Stimulated activated CD4-positive, alpha-beta T cell treated with anti-CD3 and anti-CD28 coated beads, Interleukin-1b, Interleukin-23, amount 100 ng/mL, for 48 hours (primary cell): ENCODE measurements at regions not wholly inside any gene's neighbourhood (a gene's known extent, or its start where the extent isn't known, plus 50 kb on each side); places are given as distances from the start of the nearest gene placed in this dataset.
"Not testable (repeated sequence)": the region's sequence is repeated elsewhere in the genome, so short reads cannot be mapped to it uniquely, and the experiment has no call there.

Experiments
- DNase-seq: peaks from one replicate; pipeline ENCODE4 v3.0.0-alpha.2; 2020

- DNase-seq = not testable (repeated sequence)
Observed at GRCh38 chr15:84550503-84550902, 50.3 kb upstream of the ZSCAN2 start.
